ENCODE measurements at regions not wholly inside any gene's neighbourhood (a gene's known extent, or its start where the extent isn't known, plus 50 kb on each side); places are given as distances from the start of the nearest gene placed in this dataset.

GRCh38 chr1:14194511-14194910 is 404.0 kb upstream of the KAZN start:
- Histone ChIP-seq H3K27ac (replicated peaks) (no peak overlapping the region), H3K4me3 (replicated peaks; ENCODE audit: insufficient read depth, low read length) (no peak overlapping the region), H3K27me3 (ENCODE audit: insufficient read depth, poor library complexity, severe bottlenecking) (no peaks in the 10 kb centered on the region)
- TF ChIP-seq REST (IDR thresholded peaks at IDR 0.05; ENCODE audit: insufficient replicate concordance, low read depth) (no peak), SPI1 (IDR thresholded peaks at IDR 0.05; ENCODE audit: borderline replicate concordance, low read depth) (no peak), GABPA (IDR thresholded peaks at IDR 0.05; ENCODE audit: low read depth) (no peak), POLR2AphosphoS5 (IDR thresholded peaks at IDR 0.05; ENCODE audit: low read depth) (no peak), CTCF (IDR thresholded peaks at IDR 0.05; ENCODE audit: insufficient read depth, low read length) (no peak)
- DNase-seq (ENCODE audit: low read depth in 1 of 2, low spot score in 1 of 2): no peak

GRCh38 chr1:14205066-14205465 is 393.4 kb upstream of the KAZN start:
- no peak for DNase-seq (ENCODE audit: low read depth in 1 of 2, low spot score in 1 of 2)
- TF ChIP-seq POLR2AphosphoS5 (IDR thresholded peaks at IDR 0.05; ENCODE audit: low read depth) (no peak), CTCF (IDR thresholded peaks at IDR 0.05; ENCODE audit: insufficient read depth, low read length) (no peak), SPI1 (IDR thresholded peaks at IDR 0.05; ENCODE audit: borderline replicate concordance, low read depth) (no peak), REST (IDR thresholded peaks at IDR 0.05; ENCODE audit: insufficient replicate concordance, low read depth) (no peak), GABPA (IDR thresholded peaks at IDR 0.05; ENCODE audit: low read depth) (no peak)
- H3K27ac ChIP-seq (replicated peaks): no peak overlapping the region
- no peak overlapping the region for H3K4me3 ChIP-seq (replicated peaks; ENCODE audit: insufficient read depth, low read length)
- H3K27me3 ChIP-seq (ENCODE audit: insufficient read depth, poor library complexity, severe bottlenecking): no peaks in the 10 kb centered on the region

- DNase-seq (ENCODE audit: low read depth in 1 of 2, low spot score in 1 of 2): no peak
- no peak overlapping the region for H3K4me3 ChIP-seq (replicated peaks; ENCODE audit: insufficient read depth, low read length)
- TF ChIP-seq SPI1 (IDR thresholded peaks at IDR 0.05; ENCODE audit: borderline replicate concordance, low read depth): no peak
- TF ChIP-seq CTCF (IDR thresholded peaks at IDR 0.05; ENCODE audit: insufficient read depth, low read length): no peak
- no peak for TF ChIP-seq POLR2AphosphoS5 (IDR thresholded peaks at IDR 0.05; ENCODE audit: low read depth)
- TF ChIP-seq GABPA (IDR thresholded peaks at IDR 0.05; ENCODE audit: low read depth): no peak
- no peak for TF ChIP-seq REST (IDR thresholded peaks at IDR 0.05; ENCODE audit: insufficient replicate concordance, low read depth)
- H3K27me3 ChIP-seq (ENCODE audit: insufficient read depth, poor library complexity, severe bottlenecking): no peaks in the 10 kb centered on the region
- no peak overlapping the region for H3K27ac ChIP-seq (replicated peaks)
Observed at GRCh38 chr1:14215151-14215550, 383.3 kb upstream of the KAZN start.
